HG03025 (cell line): ENCODE measurements at regions not wholly inside any gene's neighbourhood (a gene's known extent, or its start where the extent isn't known, plus 50 kb on each side); places are given as distances from the start of the nearest gene placed in this dataset.

Experiments
- ATAC-seq: cut with Tn5 transposase; IDR thresholded peaks from one replicate; pipeline ENCODE4 v1.9.1; 2021; ENCODE audit warnings: mild to moderate bottlenecking, moderate library complexity; ENCODE audit not compliant: unreplicated experiment, low FRiP score

- no peak for ATAC-seq
Measured at GRCh38 chr2:117485588-117485987, 328.9 kb upstream of the DDX18 start.

GRCh38 chr2:117486081-117486480 lies 328.4 kb upstream of the DDX18 start:
- ATAC-seq: no peak

GRCh38 chr2:117492209-117492851 lies 322.2 kb upstream of the DDX18 start:
- no peak for ATAC-seq

GRCh38 chr2:117500721-117501120 lies 313.8 kb upstream of the DDX18 start:
- no peak for ATAC-seq

- no peak for ATAC-seq
Measured at GRCh38 chr2:117502121-117502520, 312.4 kb upstream of the DDX18 start.

- ATAC-seq: no peak
Measured at GRCh38 chr2:117512307-117512706, 302.2 kb upstream of the DDX18 start.

- no peak for ATAC-seq
Measured at GRCh38 chr2:117514371-117514770, 300.1 kb upstream of the DDX18 start.

GRCh38 chr2:117519238-117519637 lies 295.3 kb upstream of the DDX18 start:
- no peak for ATAC-seq

GRCh38 chr2:117519721-117520120 lies 294.8 kb upstream of the DDX18 start:
- no peak for ATAC-seq

GRCh38 chr2:117523267-117523666 lies 291.2 kb upstream of the DDX18 start:
- ATAC-seq: no peak

- no peak for ATAC-seq
Measured at GRCh38 chr2:117523711-117524238, 290.7 kb upstream of the DDX18 start.

GRCh38 chr2:117536139-117536538 lies 278.4 kb upstream of the DDX18 start:
- no peak for ATAC-seq

- no peak for ATAC-seq
Measured at GRCh38 chr2:117537032-117537431, 277.5 kb upstream of the DDX18 start.

GRCh38 chr2:117551858-117552257 lies 262.6 kb upstream of the DDX18 start:
- ATAC-seq: no peak

GRCh38 chr2:117553448-117553847 lies 261.0 kb upstream of the DDX18 start:
- ATAC-seq: no peak

GRCh38 chr2:117555965-117556364 lies 258.5 kb upstream of the DDX18 start:
- no peak for ATAC-seq

- ATAC-seq: no peak
Measured at GRCh38 chr2:117557626-117558025, 256.9 kb upstream of the DDX18 start.

- no peak for ATAC-seq
Measured at GRCh38 chr2:117562654-117563053, 251.8 kb upstream of the DDX18 start.

GRCh38 chr2:117571590-117572349 lies 242.7 kb upstream of the DDX18 start:
- no peak for ATAC-seq

GRCh38 chr2:117587310-117587709 lies 227.2 kb upstream of the DDX18 start:
- no peak for ATAC-seq

- ATAC-seq: no peak
Measured at GRCh38 chr2:117603060-117603459, 211.4 kb upstream of the DDX18 start.

- ATAC-seq: no peak
Measured at GRCh38 chr2:117603567-117603966, 210.9 kb upstream of the DDX18 start.
